ENCODE measurements at regions not wholly inside any gene's neighbourhood (a gene's known extent, or its start where the extent isn't known, plus 50 kb on each side); places are given as distances from the start of the nearest gene placed in this dataset.

DNA sequence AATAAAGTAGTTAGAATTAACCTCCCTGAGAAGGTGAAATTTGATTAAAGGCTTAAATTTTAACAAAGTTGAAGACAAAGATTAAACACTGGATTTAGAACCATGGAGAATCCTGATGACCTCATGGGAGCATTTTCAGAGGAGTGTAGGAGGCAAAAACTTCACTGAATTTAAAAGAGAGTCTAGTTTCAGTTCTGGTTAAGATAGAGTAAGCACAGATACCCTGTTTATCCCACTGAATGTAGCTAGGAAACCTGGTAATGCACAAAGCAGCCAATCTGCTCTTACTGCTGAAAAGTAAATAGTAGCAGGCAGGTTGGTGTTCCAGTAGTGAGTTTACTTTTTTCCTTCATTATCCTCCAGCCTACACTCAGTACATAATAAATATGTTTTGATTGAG lies 654.9 kb upstream of the SYT4 start:
- TF ChIP-seq, protein P1, sequence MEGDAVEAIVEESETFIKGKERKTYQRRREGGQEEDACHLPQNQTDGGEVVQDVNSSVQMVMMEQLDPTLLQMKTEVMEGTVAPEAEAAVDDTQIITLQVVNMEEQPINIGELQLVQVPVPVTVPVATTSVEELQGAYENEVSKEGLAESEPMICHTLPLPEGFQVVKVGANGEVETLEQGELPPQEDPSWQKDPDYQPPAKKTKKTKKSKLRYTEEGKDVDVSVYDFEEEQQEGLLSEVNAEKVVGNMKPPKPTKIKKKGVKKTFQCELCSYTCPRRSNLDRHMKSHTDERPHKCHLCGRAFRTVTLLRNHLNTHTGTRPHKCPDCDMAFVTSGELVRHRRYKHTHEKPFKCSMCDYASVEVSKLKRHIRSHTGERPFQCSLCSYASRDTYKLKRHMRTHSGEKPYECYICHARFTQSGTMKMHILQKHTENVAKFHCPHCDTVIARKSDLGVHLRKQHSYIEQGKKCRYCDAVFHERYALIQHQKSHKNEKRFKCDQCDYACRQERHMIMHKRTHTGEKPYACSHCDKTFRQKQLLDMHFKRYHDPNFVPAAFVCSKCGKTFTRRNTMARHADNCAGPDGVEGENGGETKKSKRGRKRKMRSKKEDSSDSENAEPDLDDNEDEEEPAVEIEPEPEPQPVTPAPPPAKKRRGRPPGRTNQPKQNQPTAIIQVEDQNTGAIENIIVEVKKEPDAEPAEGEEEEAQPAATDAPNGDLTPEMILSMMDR (optimal IDR thresholded peaks at IDR 0.05 in 1 of 3, IDR thresholded peaks at IDR 0.05 in 1 of 3, conservative IDR thresholded peaks at IDR 0.05 in 1 of 3; ENCODE audit: extremely low read depth in 1 of 3, insufficient read depth in 2 of 3, low read length in 3 of 3), result no peak
- TF ChIP-seq EZH2 (IDR thresholded peaks at IDR 0.05; ENCODE audit: low read length), result no peak

Measured in keratinocyte (primary cell).